ENCODE measurements at regions not wholly inside any gene's neighbourhood (a gene's known extent, or its start where the extent isn't known, plus 50 kb on each side); places are given as distances from the start of the nearest gene placed in this dataset.

DNA sequence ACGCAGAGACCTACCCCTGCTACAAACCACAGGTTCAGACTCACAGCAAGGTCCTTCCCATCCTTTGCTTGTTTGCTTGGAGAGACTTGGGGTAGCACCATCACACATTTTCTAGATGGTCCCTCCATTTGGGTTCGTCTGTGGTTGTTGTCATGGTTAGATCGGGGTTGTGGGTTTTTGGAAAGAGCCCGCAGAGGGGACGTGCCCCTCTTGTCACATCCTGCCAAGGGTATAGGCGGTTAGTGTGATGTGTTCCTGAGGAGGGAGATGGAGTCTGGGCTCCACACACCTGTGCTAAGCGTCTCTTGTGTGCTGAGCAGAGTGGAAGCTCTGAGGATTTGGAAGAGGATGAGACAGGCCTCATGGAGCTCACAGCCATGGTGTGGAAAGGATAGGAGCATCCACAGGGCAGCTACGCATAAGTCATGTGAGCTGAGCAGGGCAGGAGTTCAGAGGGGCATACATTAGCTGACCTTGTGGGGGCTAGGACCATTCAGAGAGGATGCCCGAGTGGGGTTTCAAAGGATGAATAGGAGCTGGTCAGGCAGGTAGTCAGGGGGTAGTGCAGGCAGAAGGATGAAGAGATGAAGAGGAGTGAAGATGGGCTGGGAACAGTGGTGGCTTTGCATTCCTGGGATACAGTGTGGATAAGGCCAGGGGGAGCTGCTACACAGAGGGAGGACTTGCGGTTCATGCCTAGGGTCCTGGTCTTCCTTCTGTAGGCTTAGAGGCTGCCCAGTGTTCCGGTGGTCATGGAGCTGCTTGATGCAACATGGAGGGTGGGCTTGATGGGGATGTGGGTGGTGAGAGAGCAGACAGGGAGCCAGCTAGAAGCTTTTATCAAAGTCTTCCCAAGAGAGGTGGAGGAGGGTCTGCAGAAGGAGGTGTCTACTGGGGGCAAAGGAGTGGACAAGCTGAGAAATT, 62.9 kb downstream of the ACKR3 start:
- TF ChIP-seq, protein P1, sequence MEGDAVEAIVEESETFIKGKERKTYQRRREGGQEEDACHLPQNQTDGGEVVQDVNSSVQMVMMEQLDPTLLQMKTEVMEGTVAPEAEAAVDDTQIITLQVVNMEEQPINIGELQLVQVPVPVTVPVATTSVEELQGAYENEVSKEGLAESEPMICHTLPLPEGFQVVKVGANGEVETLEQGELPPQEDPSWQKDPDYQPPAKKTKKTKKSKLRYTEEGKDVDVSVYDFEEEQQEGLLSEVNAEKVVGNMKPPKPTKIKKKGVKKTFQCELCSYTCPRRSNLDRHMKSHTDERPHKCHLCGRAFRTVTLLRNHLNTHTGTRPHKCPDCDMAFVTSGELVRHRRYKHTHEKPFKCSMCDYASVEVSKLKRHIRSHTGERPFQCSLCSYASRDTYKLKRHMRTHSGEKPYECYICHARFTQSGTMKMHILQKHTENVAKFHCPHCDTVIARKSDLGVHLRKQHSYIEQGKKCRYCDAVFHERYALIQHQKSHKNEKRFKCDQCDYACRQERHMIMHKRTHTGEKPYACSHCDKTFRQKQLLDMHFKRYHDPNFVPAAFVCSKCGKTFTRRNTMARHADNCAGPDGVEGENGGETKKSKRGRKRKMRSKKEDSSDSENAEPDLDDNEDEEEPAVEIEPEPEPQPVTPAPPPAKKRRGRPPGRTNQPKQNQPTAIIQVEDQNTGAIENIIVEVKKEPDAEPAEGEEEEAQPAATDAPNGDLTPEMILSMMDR (IDR thresholded peaks at IDR 0.05): no peak
- no peaks in the 10 kb centered on the region for H3K9me3 ChIP-seq
- H3K27ac ChIP-seq: no peak overlapping the region
- no peak overlapping the region for H3K4me3 ChIP-seq
- H3K4me1 ChIP-seq: peaks cover 0 to 18% of the 10 kb centered on the region in 2 donors
- DNase-seq (ENCODE audit: low spot score): no peak
- no peaks in the 10 kb centered on the region for H3K36me3 ChIP-seq
- no peaks in the 10 kb centered on the region for H3K27me3 ChIP-seq

- Histone ChIP-seq H3K27me3 (no peaks in the 10 kb centered on the region), H3K4me1 (peaks cover 0 to 18% of the 10 kb centered on the region in 2 donors), H3K4me3 (no peak overlapping the region), H3K27ac (no peak overlapping the region), H3K36me3 (no peaks in the 10 kb centered on the region), H3K9me3 (no peaks in the 10 kb centered on the region)
- DNase-seq (ENCODE audit: low spot score): no peak
- TF ChIP-seq, protein P1 (IDR thresholded peaks at IDR 0.05): no peak
These were observed 63.6 kb downstream of the ACKR3 start for GRCh38 chr2:236633219-236633570.

- Histone ChIP-seq H3K27me3 (no peaks in the 10 kb centered on the region), H3K9me3 (no peaks in the 10 kb centered on the region), H3K27ac (no peak overlapping the region), H3K36me3 (no peaks in the 10 kb centered on the region), H3K4me1 (peaks cover 0 to 18% of the 10 kb centered on the region in 2 donors), H3K4me3 (no peak overlapping the region)
- peak; percentile 52 for DNase-seq (ENCODE audit: low spot score)
- TF ChIP-seq, protein P1 (IDR thresholded peaks at IDR 0.05): no peak
These were observed 64.3 kb downstream of the ACKR3 start for GRCh38 chr2:236633775-236634560.

GRCh38 chr2:236636261-236636660, 66.6 kb downstream of the ACKR3 start:
- TF ChIP-seq, protein P1 (IDR thresholded peaks at IDR 0.05): no peak
- DNase-seq (ENCODE audit: low spot score): peak; percentile 52
- Histone ChIP-seq H3K4me3 (no peak overlapping the region), H3K27ac (no peak overlapping the region), H3K4me1 (peaks cover 0 to 12% of the 10 kb centered on the region in 2 donors), H3K9me3 (peaks cover 2 to 3% of the 10 kb centered on the region in 2 donors), H3K36me3 (no peaks in the 10 kb centered on the region), H3K27me3 (no peaks in the 10 kb centered on the region)

GRCh38 chr2:236636714-236637470, 67.3 kb downstream of the ACKR3 start:
- H3K27ac ChIP-seq: no peak overlapping the region

More at GRCh38 chr2:236636714-236637470, 67.3 kb downstream of the ACKR3 start:
- H3K4me1 ChIP-seq: peaks cover 0 to 7% of the 10 kb centered on the region in 2 donors
- peak; percentile 57 for DNase-seq (ENCODE audit: low spot score)
- H3K36me3 ChIP-seq: no peaks in the 10 kb centered on the region
- TF ChIP-seq, protein P1 (IDR thresholded peaks at IDR 0.05): no peak
- H3K27me3 ChIP-seq: no peaks in the 10 kb centered on the region
- H3K9me3 ChIP-seq: peaks cover 3 to 9% of the 10 kb centered on the region in 2 donors
- H3K4me3 ChIP-seq: no peak overlapping the region
